Fibroblast of skin of left biceps (primary cell): ENCODE measurements at regions not wholly inside any gene's neighbourhood (a gene's known extent, or its start where the extent isn't known, plus 50 kb on each side); places are given as distances from the start of the nearest gene placed in this dataset.
A peak's percentile ranks its signal among the peaks of the same experiment; 100 is the strongest.
"Not testable (repeated sequence)": the region's sequence is repeated elsewhere in the genome, so short reads cannot be mapped to it uniquely, and the experiment has no call there.

Source experiments
- DNase-seq, 2 experiments: peaks; one replicate each; pipeline ENCODE4 v3.0.0-alpha.2; 2013; ENCODE audit warnings: low read depth in 2 of 2

DNA sequence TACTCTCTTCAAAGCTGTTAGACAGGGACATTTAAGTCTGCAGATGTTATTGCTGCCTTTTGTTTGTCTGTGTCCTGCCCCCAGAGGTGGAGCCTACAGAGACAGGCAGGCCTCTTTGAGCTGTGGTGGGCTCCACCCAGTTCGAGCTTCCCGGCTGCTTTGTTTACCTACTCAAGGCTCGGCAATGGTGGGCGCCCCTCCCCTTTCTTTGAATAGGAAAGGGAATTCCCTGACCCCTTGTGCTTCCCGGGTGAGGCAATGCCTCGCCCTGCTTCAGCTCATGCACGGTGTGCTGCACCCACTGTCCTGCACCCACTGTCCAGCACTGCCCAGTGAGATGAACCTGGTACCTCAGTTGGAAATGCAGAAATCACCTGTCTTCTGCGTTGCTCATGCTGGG lies 435.8 kb upstream of the GRIN3A start:
- DNase-seq = not testable (repeated sequence)

DNA sequence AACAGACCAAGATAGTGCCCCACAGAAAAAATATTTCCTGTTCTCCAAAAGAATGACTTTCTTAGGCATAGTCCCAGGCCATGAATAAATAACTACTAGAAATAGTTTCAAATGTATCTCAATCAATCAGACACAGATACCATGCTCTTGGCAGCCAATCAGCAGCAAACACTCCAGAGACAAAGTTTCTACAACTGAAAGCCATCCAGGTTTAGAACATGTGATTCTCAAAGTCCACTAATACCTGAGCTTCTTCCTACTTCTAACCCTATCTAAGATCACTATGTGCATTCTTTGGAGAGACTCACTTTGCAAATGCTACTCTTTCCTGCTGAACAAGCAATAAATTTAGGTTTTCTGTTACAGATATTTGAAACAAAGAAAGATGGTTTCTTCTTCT lies 425.8 kb upstream of the GRIN3A start:
- no peak for DNase-seq

DNA sequence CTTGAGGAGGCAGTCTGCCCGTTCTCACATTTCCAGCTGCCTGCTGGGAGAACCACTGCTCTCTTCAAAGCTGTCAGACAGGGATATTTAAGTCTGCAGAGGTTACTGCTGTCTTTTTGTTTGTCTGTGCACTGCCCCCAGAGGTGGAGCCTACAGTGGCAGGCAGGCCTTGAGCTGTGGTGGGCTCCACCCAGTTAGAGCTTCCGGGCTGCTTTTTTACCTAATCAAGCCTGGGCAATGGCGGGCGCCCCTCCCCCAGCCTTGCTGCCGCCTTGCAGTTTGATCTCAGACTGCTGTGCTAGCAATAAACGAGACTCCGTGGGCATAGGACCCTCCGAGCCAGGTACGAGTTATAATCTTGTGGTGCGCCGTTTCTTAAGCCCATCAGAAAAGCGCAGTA lies 414.6 kb upstream of the GRIN3A start:
- not testable (repeated sequence) for DNase-seq

DNA sequence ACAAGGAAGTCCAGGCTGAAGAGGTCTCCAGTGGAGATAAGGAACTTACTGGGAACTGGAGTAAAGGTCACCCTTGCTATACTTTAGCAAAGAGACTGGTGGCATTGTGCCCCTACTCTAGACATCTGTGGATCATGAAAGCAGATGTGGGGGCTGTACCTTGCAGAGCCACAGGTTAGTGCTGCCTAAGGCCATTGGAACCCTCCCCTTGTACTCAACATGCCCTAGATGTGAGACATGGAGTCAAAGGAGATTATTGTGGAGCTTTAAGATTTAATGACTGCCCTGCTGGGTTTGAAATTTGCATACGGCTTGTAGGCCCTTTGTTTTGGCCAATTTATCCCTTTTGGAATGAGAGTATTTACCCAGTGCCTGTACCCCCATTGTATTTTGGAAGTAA lies 397.3 kb upstream of the GRIN3A start:
- DNase-seq = no peak

DNA sequence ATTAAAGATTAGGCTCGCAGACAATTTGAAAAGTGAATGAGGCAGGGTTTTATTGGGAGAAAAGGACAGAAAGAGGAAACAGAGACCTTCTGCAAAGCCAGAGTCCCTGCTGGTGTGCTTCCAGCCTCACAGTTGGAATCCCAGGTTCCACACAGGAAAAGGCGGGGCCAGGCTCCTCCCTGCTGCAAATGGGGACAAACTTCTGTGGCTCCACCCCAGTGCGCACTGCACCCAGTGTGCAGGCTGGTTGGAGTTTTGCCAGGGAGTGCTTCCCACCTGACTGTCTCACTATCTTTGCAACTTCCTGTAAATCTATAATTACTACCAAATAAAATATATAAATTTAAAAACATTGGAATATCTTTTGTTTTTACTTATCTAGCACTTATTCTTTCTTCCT lies 386.0 kb upstream of the GRIN3A start:
- no peak for DNase-seq

DNA sequence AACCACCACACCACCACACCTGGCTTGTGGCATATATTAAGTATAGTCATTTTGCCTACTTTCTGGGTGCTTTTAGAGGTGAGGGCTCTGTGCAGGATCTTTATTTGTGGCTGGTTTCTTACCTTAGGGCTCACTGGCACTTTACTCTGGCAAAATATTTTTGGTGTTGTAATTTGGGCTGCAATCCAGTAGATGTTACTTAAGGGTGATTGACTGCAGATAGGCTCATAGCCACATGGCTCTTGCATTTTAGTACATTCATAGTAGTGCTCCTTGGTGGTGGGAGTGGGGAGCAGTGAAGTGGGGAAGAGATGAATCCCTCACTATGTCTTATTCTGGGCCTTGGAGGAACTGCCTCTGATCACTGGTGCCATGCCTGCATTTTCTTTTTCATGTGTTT lies 376.1 kb upstream of the GRIN3A start:
- no peak for DNase-seq

DNA sequence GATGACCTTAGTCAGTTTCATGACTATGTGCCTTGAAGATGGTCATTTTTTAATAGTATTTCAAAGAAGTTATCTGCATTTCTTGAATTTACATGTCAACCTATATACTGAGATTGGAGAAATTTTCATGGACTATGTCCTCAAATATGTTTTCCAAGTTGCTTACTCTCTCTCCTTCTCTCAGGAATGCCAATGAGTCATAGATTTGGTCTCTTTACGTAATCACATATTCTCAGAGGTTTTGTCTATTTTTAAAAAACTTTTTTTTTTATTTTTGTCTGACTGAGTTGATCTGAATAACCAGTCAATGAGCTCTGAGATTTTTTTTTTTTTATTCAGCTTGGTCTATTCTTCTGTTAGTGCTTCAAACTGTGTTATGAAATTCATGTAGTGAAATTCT lies 374.7 kb upstream of the GRIN3A start:
- no peak for DNase-seq

DNA sequence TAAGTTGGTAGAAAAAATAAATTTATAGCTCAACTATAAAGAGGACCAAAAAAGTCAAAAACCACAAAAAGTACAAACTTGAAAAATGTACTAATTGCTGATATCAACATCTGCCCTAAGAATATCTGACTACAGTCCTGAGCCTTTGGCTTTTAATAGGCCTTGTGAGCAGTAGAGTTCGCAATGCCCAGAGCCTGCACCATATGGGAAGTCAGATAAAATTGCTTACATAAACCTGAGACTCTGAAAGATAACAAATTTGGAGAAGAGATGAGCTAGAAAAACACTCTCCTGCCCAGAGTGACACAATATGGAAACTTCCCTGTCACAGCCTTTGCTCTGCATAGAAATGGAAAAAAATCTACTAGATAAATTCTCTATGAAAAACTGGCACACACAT lies 368.0 kb upstream of the GRIN3A start:
- DNase-seq = no peak

DNA sequence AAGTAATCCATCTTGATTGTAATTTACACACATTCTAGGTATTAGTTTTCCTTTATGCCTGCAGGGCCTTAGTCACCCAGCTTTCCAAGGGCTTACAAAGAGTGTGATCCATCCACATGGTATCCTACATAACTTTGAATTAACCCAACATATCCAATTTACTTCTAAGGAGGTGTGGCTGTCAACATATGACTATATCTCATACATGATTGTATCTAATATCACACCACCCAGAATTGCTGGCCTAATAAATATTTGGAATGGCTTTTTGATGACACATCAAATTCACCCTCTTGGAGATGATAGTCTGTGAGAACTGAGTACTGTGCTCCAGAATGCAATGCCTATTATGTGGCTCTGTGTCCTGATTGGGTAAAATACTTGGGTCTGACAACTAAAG lies 363.3 kb upstream of the GRIN3A start:
- DNase-seq = no peak

DNA sequence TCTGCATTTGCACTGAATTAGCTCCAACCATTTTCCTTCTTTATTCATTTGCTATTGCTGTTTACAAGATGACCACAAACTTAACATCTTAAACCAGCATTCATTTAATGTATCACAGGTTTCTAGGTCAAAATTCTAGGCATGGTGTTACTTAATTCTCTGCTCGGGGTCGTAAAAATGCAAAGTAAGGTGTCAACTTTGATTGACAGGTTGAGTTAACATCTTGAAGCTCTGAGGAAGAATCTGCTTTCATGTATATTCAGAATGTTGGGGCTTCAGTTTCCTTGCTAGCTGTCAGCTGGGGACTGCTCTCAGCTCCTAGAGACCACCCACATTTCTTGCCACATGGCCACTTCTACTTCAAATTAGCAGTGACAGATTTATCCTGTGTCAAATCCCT lies 348.7 kb upstream of the GRIN3A start:
- DNase-seq = no peak

DNA sequence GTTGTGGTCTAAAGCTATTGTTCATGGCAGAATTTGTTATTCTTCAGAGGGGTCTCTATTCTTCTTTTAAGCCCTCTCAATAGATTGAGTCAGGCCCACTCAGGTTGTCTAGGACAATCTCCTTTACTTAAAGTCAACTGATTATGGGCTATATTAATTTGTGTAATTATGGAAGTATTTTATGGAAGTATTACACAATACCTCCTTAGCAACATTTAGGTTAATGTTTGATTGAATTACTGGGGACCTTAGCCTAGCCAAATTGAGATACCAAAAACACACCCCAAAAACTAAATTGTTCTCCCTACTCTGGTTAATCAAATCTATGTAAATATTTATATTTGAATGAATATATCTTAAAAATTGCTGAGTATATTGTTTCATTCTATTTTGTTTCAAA lies 347.1 kb upstream of the GRIN3A start:
- no peak for DNase-seq

DNA sequence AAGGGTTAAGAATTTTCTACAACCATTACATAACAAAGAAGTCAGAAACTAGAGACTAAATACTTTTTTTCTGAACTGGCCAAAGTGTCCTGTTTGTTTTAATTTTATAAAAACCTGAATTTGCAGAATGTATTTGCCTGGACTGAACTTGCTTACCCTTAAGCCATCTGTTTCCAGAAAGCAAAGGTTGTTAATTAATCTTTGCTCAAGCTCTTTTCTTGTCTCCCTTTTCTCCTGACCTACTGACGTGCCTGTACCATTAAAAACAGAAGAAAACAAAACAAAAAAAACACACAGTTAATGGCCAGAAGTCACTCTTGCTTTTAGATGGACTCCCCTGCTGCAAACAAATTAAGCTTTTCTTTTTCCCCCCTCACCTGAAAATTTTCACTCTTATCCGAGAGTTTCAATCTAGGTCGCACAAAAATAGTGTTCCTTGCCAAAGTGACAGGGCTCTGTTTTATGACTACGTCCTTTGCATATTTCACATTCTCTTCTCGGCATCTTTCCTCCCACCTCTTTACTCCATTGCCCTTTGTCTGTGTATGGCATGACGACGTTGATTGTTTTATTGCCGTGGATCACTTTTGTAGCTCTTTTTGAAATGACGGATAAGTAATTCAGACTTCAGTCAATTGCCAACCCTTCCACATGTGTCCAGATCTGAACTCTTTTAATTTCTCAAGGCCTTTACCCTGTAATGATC lies 333.8 kb upstream of the GRIN3A start:
- no peak for DNase-seq

DNA sequence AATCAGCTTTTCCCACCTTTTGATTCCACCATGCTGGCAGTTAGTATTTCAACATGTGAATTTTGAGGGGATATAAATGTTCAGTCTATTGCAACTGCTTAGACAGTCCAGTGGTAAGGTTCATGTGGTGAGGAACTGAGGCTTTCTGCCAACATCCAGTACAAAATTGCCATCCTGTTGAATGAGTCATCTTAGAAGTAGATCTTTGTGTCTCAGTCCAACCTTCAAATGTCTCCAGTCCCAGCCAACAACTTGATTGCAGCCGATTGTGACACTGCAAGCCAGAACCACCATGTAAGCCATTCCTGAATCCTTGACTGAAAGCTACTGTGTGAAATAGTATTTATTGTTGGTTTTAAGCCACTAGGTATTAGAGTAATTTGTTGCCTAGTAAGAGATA lies 331.5 kb upstream of the GRIN3A start:
- DNase-seq = no peak

DNA sequence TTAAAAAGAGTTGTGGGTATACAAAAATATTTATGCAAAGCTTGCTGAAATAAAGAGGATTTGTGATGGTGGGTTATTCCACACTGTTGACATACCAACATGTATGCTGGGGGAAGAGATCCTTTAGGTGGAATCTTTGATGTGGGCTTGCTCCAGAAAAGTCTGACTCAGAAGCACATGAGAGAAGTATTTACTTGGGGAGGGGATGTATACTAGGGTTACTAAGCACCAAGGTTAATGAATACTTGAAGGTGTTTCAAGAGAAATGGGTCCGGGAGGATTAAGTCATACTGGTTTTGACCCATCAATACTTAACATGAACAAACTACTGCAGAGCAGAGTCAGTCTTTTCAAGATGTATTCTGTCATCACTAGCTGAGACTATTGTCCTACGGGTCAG lies 316.4 kb upstream of the GRIN3A start:
- no peak for DNase-seq

DNA sequence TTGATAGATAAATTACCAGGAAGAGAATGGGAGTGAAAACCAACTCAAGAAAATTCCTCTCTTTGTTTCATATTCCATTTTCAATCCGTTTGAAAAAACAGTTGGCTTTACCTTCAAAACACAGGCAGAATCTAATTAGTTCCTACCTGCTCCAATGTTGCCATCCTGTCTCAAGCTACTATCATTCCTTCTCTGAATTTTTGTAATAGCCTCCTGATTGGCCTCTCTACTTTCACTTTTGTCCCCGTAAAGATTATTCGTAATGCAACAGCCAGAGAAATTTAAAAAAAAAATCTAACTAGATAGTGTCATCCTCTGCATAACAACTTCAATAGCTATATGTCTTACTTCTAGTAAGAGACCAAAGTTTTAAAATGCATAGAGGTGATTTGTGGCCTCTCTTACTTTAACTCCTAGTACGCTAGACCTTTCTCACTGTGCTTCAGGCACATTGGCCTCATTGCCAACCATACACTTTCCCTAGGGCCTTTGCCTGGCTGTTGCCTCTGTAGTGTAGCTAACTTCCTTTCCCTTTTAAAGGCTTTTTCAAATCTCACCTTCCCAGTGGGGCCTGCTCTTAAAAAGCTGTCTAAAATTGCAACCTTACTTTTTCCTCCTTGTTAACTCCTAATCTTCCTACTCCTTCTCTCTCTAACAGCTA lies 311.3 kb upstream of the GRIN3A start:
- no peak for DNase-seq

DNA sequence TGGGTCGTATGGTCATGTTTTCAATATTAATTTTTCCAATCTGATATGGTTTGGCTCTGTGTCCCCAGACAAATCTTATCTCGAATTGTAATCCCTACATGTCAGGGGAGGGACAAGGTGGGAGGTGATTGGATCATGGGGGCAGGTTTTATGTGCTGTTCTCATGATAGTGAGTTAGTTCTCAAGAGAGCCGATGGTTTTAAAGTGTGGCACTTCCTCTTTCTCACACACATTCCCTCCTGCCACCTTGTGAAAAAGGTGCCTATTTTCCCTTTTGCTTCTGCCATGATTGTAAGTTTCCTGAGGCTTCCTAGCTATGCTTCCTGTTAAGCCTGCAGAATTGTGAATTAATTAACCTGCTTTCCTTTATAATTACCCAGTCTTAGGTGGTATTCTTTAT lies 309.1 kb upstream of the GRIN3A start:
- no peak for DNase-seq

DNA sequence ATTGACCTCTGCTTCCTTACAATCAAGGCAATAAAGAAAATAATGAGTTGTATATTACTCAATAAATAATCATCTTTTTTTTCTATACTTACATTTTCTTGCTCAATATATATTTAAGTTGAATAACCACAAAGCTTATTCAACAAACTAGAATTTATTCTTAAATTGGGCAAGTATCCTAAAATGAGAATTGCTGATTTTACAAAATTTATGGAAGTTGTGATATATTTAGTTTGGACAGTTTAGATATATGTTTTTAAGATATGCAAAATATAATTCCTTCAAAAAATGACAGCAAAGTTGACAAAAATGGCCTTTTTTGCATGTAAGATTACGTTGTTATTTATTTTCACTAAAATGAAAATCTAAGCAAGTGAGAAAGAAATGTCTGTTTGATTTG lies 305.7 kb upstream of the GRIN3A start:
- DNase-seq = no peak

DNA sequence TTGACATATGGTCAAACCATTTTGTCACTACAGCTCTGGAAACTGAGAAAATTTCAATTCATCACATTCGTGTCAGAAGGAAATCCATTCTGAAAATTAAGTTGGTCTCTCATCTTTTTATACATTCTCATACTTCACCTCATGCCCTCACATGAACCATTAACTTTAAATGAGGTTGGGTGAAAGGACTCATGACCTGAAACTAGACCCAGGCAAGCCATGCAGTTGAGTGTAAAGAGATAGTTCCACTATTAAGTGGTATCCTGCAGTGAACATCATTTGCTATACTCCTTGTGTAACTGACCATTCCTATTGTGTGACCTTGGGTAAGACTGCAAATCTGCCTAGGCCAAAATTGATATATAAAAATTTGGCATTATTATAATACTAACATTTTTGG lies 299.6 kb upstream of the GRIN3A start:
- no peak for DNase-seq

DNA sequence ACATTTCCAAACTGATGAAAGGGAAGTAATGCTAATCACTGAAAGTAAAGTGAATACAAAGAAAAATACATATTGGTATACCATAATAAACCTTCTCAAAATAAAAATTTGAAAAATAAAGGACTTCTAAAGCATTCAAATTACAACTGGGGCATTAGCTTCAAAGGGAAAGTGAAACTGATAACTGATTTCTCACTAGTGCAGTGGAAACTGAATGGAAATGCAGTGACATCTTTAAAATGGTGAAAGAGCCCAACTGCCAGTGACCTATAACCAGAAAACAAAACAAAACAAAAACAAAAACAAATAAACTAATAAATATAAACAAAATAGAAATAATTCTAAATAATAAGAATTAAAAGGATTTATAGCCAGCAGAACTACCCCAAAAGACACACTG lies 297.5 kb upstream of the GRIN3A start:
- no peak for DNase-seq

DNA sequence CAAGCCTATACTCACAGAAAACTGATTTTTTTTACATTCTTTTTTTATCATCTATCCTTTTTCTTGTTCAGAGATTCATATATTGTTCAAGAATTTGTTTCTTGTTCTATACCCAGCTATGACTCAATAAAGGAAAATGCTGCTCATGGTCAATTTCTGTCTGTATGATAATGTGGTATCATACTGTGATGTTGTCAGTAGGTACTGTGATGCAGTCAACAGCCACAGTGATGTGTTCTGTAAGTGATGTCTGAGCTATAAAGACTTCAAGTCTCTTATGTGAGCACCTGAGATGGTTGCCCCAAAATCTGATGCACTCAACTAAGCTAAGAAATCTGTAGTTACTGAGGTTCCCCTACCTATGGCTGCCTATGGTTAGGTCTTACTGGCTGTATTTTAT lies 294.2 kb upstream of the GRIN3A start:
- DNase-seq = no peak

DNA sequence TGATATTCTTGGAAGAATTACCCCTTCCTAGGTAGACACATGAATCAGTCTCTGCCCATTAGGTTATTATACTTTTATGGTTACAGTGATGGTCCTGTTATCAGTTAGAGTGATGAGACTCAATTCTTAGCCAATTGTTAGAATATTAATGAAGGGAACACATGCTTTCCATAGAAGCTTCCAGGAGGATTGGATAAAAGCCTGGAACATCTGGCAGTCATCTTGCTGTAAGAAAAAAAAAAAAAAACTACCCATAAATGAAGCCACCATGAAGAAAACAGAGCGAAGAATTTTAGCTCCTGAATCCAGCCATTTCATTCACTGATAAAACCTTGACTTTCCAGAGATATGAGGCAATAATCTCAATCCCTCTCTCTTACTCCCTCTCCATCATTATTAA lies 262.5 kb upstream of the GRIN3A start:
- no peak for DNase-seq

DNA sequence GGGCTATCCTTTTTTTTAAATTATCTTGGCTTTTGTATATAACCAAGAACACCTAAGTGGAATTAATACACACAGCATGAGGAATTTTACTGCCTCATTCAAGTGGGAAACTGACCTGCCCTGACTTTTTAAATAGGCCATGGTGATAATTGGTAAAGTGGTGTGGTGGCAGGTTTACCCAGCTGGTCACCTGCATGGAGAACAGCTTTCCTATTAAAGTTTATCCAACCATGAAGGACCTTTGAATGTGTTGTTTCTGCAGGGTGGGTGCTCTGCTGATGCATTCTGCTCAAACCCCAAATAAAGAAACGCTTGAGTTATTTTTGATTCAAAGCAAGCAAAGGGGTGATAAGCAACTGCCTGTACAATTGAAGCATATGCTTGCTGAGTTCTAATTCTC lies 261.0 kb upstream of the GRIN3A start:
- DNase-seq = no peak

DNA sequence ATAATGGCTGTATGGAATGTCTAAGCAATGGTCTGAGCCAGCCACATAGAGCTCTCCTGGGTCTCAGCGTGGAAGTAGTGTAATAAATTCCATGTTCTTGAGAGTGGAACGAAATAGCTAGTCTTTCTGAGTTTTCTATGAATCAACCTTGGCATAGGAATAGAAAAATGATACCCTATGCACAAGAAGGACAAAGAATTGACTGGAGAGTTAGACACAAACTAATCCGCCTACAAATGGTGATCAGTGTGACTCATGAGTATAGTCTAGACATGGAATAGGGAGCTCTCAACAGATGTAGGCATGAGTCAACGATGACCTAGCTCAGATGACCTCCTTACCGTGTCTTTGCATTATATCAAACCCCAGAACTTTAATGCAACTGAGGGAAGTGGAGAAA lies 256.8 kb upstream of the GRIN3A start:
- peak in 1 of 2 experiments; percentile 32 for DNase-seq

DNA sequence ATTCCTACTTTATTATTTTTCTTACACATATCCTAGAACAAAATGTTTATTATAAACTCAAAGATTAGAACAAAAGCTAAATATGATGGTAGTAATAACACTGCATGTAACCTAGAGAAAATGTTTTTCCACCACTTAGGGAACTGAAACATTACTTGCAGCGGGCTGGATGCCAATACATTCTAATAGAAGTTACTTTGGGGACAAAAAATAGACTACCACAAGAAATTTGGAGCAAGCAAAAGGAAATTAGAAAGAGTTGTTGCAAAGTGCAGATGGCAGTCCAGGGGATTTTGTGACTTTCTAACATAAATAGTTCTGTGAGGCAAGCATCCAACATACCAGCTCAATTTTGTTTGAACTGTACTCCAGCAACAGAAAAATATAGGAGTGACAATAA lies 255.3 kb upstream of the GRIN3A start:
- DNase-seq = no peak
